ENCODE measurements at regions not wholly inside any gene's neighbourhood (a gene's known extent, or its start where the extent isn't known, plus 50 kb on each side); places are given as distances from the start of the nearest gene placed in this dataset.

DNA sequence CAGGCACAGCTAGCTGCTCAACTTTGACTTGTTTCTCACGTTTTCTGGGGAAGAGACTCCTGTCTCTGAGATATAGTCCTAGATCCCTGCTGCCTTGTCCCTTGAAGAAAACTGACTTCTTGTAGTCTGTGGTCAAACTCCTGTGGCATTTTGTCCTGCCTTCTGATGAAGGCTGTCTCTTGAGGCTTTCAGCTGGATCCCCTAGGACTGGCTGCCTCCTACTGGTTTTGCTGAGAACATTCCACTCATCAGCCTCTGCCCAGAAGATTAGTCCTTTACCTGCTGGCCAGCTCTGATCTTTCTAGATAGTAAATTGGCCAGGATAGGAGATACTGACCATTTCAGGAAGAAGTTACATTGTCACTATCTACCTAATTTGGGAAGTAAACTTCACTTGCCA is 71.9 kb upstream of the CNR1 start:
- DNase-seq (ENCODE audit: low read depth), result peak; percentile 47
- TF ChIP-seq, protein P1, sequence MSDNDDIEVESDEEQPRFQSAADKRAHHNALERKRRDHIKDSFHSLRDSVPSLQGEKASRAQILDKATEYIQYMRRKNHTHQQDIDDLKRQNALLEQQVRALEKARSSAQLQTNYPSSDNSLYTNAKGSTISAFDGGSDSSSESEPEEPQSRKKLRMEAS (IDR thresholded peaks at IDR 0.05; ENCODE audit: low read depth, low read length), result no peak
- TF ChIP-seq, protein P2, sequence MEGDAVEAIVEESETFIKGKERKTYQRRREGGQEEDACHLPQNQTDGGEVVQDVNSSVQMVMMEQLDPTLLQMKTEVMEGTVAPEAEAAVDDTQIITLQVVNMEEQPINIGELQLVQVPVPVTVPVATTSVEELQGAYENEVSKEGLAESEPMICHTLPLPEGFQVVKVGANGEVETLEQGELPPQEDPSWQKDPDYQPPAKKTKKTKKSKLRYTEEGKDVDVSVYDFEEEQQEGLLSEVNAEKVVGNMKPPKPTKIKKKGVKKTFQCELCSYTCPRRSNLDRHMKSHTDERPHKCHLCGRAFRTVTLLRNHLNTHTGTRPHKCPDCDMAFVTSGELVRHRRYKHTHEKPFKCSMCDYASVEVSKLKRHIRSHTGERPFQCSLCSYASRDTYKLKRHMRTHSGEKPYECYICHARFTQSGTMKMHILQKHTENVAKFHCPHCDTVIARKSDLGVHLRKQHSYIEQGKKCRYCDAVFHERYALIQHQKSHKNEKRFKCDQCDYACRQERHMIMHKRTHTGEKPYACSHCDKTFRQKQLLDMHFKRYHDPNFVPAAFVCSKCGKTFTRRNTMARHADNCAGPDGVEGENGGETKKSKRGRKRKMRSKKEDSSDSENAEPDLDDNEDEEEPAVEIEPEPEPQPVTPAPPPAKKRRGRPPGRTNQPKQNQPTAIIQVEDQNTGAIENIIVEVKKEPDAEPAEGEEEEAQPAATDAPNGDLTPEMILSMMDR (IDR thresholded peaks at IDR 0.05; ENCODE audit: low read depth, low read length), result peak; percentile 38
- no peak overlapping the region for H3K4me3 ChIP-seq (ENCODE audit: low read depth, low read length)

DNA sequence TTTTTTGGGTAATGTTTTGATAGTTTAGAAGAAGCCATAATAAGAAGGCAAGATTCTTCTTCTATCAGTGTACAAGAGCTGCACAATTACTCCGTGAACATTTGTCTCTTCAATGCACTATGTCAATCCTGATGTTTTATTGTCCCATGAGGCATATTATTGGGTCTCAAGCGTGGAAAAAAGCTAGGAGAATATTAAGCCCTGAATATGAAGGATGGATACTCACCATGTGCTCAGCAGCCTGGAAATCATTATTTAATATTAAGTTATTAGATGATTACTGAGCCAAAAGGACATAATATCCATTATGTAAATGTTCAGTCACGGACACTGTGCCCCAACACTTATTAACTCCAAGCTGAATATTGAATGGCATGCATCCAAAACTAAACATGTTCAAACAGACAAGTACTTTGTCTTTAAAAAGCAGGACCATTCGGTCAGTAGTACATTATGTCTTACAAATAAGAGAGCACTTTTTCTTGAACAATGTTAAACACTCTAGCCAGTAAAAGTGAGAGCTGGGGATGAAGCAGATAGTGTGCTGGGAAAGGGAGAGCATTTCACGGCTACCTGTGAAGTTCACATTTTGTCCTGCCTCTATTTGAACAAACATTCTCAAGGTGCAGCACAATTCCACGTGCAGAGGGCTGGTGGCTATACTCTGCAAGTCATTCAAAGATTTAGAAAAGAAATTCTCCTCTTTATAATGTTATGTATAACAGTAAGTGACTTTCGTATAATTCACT is 70.6 kb upstream of the CNR1 start:
- H3K4me3 ChIP-seq (ENCODE audit: low read depth, low read length), result no peak overlapping the region
- TF ChIP-seq, protein P2 (IDR thresholded peaks at IDR 0.05; ENCODE audit: low read depth, low read length), result no peak
- no peak for DNase-seq (ENCODE audit: low read depth)

DNA sequence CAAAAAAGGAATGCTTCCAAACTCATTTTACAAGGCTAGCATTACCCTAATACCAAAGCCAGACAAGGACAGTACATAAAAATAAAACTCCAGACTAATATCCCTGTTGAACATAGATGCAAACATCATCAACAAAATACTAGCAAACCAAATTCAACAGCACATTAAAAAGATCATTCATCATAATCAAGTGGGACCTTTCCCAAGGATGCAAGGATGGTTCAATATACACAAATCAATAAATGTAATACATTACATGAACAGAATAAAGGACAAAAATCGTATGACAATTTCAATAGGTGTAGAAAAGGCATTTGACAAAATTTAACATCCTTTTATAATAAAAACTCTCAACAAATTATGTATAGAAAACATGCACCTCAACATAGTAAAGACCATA is 66.6 kb upstream of the CNR1 start:
- DNase-seq (ENCODE audit: low read depth), result no peak
- H3K4me3 ChIP-seq (ENCODE audit: low read depth, low read length), result no peak overlapping the region
- TF ChIP-seq, protein P1 (IDR thresholded peaks at IDR 0.05; ENCODE audit: low read depth, low read length), result no peak
- TF ChIP-seq POLR2A (IDR thresholded peaks at IDR 0.05; ENCODE audit: extremely low read depth, insufficient read length), result no peak
- TF ChIP-seq MYC (IDR thresholded peaks at IDR 0.05; ENCODE audit: low read depth, low read length), result no peak

DNA sequence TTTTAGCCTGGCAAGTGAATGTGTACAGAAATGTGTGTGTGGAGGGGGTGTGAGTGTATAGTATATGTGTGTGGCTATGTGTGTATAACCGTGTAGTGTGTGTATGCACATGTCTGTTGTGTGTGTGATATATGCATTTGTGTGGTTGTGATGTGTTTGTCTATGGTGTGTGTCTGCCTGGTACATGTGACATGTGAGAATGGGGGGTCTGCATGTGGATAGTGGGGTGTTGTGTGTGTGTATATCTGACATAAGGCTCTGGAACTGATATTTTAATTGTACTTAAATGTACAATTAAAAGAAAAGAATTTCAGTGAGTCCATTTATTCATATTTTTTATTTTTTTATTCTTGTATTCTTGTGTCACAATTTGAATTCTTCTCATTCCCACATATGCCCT is 57.2 kb upstream of the CNR1 start:
- TF ChIP-seq, protein P1 (IDR thresholded peaks at IDR 0.05; ENCODE audit: low read depth, low read length), result no peak
- no peak for TF ChIP-seq MYC (IDR thresholded peaks at IDR 0.05; ENCODE audit: low read depth, low read length)
- TF ChIP-seq, protein P2 (IDR thresholded peaks at IDR 0.05; ENCODE audit: low read depth, low read length), result no peak
- TF ChIP-seq POLR2A (IDR thresholded peaks at IDR 0.05; ENCODE audit: extremely low read depth, insufficient read length), result no peak
- no peak overlapping the region for H3K4me3 ChIP-seq (ENCODE audit: low read depth, low read length)
- DNase-seq (ENCODE audit: low read depth), result no peak

DNA sequence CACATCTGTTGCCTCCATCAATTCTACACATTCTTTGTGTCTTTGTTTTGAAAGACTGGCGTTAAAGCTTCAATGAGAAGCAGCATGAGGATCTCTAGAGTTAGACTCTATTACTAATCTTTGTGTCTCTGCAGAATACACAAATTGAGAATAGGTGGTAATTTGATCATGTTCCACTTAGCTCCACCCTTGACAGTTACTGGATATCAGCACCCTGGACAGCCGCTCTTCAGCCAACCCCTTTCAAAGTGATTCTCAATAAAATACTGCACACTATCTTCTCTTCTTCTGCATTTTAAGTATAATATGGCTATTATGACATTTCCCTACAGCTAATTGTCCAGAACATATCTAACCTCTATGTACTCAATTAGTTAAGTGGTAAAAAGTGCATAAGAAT is 54.3 kb upstream of the CNR1 start:
- peak; percentile 31 for DNase-seq (ENCODE audit: low read depth)
- TF ChIP-seq MYC (IDR thresholded peaks at IDR 0.05; ENCODE audit: low read depth, low read length), result no peak
- TF ChIP-seq, protein P1 (IDR thresholded peaks at IDR 0.05; ENCODE audit: low read depth, low read length), result no peak

DNA sequence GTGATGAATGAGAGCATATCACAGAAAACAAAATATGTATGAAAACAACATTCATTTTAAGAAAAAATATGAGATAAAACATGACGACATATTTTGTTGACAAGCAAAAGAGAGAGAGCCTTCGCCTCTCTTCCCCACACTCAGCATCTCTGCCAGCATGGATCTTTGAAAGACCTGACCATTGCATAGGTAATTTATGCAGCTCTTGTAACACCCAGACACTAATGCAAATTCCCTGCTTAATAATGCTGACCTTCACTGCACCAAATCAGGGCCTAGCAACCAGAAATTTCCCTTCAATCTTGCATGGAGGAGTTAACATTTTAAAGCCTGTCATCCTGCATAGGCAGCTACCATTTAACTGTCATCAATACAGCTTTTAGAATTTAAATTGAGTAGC is 50.0 kb upstream of the CNR1 start:
- DNase-seq (ENCODE audit: low read depth), result no peak
- TF ChIP-seq, protein P1 (IDR thresholded peaks at IDR 0.05; ENCODE audit: low read depth, low read length), result no peak
- TF ChIP-seq, protein P2 (IDR thresholded peaks at IDR 0.05; ENCODE audit: low read depth, low read length), result no peak
- TF ChIP-seq POLR2A (IDR thresholded peaks at IDR 0.05; ENCODE audit: extremely low read depth, insufficient read length), result no peak
- no peak for TF ChIP-seq MYC (IDR thresholded peaks at IDR 0.05; ENCODE audit: low read depth, low read length)
- no peak overlapping the region for H3K4me3 ChIP-seq (ENCODE audit: low read depth, low read length)

More for the DNA sequence above, 54.3 kb upstream of the CNR1 start:
- H3K4me3 ChIP-seq (ENCODE audit: low read depth, low read length), result no peak overlapping the region
